SK-N-MC (cell line): ENCODE measurements at regions not wholly inside any gene's neighbourhood (a gene's known extent, or its start where the extent isn't known, plus 50 kb on each side); places are given as distances from the start of the nearest gene placed in this dataset.
A peak's percentile ranks its signal among the peaks of the same experiment; 100 is the strongest.
"Not testable (repeated sequence)": the region's sequence is repeated elsewhere in the genome, so short reads cannot be mapped to it uniquely, and the experiment has no call there.

Experiments used
- DNase-seq: peaks from one replicate; pipeline ENCODE4 v3.0.0-alpha.2; 2011; ENCODE audit warnings: low read depth, low spot score
- H3K27ac ChIP-seq: fragments of 200-600 bp; sonication (generic); 2 replicates; pipeline ENCODE4 v1.5.1; 2016; ENCODE audit warnings: mixed run types
- H3K36me3 ChIP-seq: fragments of 200-600 bp; sonication (generic); 2 replicates; pipeline ENCODE4 v1.6.1; 2017; ENCODE audit warnings: antibody characterized with exemption, low read length, mixed read lengths; ENCODE audit not compliant: insufficient read depth
- H3K4me3 ChIP-seq: fragments of 200-600 bp; sonication (generic); 2 replicates; pipeline ENCODE4 v1.5.1; 2016
- H3K9ac ChIP-seq: fragments of 200-600 bp; sonication (generic); 2 replicates; pipeline ENCODE4 v1.8.0; 2017; ENCODE audit warnings: mixed run types, mixed read lengths; ENCODE audit not compliant: insufficient read length
- H3K9me3 ChIP-seq: fragments of 200-600 bp; sonication (generic); 2 replicates; pipeline ENCODE4 v1.6.1; 2017; ENCODE audit warnings: low read depth, mild to moderate bottlenecking, antibody characterized with exemption, low read length, moderate library complexity, mixed read lengths
- EZH2 ChIP-seq: fragments of 200-600 bp; sonication (generic); IDR thresholded peaks from one replicate; pipeline ENCODE4 v1.6.1; 2017; ENCODE audit warnings: antibody characterized with exemption
- FOXP2 ChIP-seq: optimal IDR thresholded peaks from 2 replicates; pipeline ENCODE3; 2011; ENCODE audit warnings: mild to moderate bottlenecking, moderate library complexity; ENCODE audit not compliant: insufficient read depth; ENCODE audit errors: extremely low read length, control extremely low read depth
- POLR2AphosphoS5 ChIP-seq: IDR thresholded peaks from 2 replicates; pipeline ENCODE4 v1.6.1; 2012; ENCODE audit warnings: mild to moderate bottlenecking, low read depth, low read length, borderline replicate concordance

DNA sequence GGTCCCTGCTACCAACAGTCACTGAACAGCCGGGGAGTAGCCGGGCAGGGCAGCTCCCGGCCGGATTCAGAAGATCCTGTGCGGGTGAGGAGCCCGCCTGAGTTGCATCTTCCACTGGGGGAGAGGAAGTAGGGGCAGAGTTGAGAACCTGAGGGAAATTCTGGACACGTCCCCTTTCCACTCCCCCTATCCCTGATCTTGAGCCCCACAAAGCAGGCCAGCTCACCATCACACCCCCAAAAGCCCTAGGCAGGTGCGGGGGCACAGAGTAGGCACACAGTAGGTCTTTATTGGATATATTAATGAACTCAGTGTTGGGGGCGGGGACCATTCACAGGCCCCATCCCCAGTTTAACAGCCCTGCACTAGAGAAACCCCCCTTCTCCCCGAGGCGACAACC lies 81.9 kb upstream of the UXS1 start:
- no peaks in the 10 kb centered on the region for H3K36me3 ChIP-seq
- no peak for TF ChIP-seq POLR2AphosphoS5
- TF ChIP-seq EZH2, result no peak
- no peak for TF ChIP-seq FOXP2
- H3K27ac ChIP-seq, result no peak overlapping the region
- no peaks in the 10 kb centered on the region for H3K9me3 ChIP-seq
- no peak overlapping the region for H3K9ac ChIP-seq
- no peak overlapping the region for H3K4me3 ChIP-seq
- no peak for DNase-seq

DNA sequence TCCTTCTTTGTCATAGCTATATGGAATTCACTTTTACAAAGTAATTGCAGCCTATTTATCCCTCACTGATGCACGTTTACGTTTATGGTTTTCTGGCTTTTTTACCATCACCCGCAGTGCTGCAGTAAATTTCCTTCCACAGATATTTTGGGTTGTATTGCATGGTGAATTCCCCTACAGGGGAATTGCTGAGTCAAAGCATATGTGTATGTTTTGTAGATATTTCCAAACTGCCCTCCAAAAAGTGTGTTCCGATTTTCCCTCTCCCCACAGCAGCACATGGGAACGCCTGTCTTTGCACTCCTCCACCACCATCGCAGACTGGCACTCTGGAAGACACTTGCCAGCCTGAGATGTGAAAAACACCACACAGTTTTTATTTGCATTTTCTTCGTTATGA lies 80.6 kb upstream of the UXS1 start:
- no peaks in the 10 kb centered on the region for H3K36me3 ChIP-seq
- H3K27ac ChIP-seq, result peak overlapping the region; percentile 84
- H3K9me3 ChIP-seq, result no peaks in the 10 kb centered on the region
- no peak for TF ChIP-seq FOXP2
- no peak for TF ChIP-seq POLR2AphosphoS5
- TF ChIP-seq EZH2, result no peak
- peak overlapping the region; percentile 25; the same call in 1 of the 2 replicates for H3K4me3 ChIP-seq
- no peak for DNase-seq
- no peak overlapping the region for H3K9ac ChIP-seq

DNA sequence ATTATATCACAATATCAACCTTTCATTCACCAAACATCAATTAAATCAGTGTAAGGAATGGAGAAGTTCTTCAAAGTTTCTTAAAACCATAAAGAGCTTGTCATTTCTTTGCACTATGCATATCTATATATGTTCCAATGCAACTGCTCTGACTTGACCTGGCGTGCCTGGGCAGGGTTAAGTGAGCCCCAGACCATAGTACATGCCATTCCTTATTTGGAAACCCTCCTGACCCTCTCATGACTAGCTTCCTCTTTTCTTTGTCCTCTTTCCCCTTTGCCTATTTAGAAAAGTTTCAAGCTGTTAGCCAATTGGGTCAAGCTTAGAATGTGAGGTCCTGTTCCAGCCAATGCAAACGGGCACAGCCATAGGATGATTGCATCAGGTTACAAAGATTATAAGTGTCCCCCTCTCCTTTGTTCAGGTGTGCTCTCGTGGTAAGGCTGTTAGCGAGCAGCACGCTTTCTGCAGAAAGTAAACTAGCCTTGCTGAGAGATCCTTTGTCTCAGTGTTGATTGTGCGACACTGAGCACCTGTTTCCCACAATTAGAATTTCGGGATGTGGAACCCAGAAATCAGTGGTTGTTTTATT lies 78.2 kb upstream of the UXS1 start:
- H3K9me3 ChIP-seq, result no peaks in the 10 kb centered on the region
- DNase-seq, result no peak
- no peaks in the 10 kb centered on the region for H3K36me3 ChIP-seq
- TF ChIP-seq POLR2AphosphoS5 (no peak), FOXP2 (no peak)
- peak overlapping the region; percentile 75 for H3K27ac ChIP-seq
- H3K9ac ChIP-seq, result no peak overlapping the region
- H3K4me3 ChIP-seq, result peak overlapping the region; percentile 34; the same call in 1 of the 2 replicates

DNA sequence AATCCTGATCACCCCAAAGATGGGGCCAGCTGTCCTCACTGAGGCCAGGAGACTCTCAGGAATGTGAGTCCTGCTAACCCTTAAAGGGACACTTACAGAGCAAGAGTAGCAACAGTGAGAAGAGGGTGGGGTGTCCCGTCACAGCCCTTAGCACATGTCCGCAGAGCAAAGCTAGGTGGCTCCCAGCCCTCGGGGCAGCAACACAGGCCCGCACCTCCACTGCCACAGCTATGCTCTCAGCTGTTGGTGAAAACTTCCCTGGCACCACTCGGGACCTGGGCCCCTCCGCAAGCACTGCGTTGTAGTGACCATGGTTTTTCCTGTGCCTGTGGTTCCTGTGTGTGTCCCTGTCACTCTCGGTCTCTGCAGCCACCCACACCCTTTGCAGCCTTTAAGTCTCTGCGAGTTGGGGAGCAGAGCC lies 76.4 kb upstream of the UXS1 start:
- Histone ChIP-seq H3K9ac (no peak overlapping the region), H3K27ac (no peak overlapping the region), H3K4me3 (no peak overlapping the region), H3K9me3 (no peaks in the 10 kb centered on the region), H3K36me3 (no peaks in the 10 kb centered on the region)
- DNase-seq, result no peak
- TF ChIP-seq EZH2, result no peak
- no peak for TF ChIP-seq FOXP2

DNA sequence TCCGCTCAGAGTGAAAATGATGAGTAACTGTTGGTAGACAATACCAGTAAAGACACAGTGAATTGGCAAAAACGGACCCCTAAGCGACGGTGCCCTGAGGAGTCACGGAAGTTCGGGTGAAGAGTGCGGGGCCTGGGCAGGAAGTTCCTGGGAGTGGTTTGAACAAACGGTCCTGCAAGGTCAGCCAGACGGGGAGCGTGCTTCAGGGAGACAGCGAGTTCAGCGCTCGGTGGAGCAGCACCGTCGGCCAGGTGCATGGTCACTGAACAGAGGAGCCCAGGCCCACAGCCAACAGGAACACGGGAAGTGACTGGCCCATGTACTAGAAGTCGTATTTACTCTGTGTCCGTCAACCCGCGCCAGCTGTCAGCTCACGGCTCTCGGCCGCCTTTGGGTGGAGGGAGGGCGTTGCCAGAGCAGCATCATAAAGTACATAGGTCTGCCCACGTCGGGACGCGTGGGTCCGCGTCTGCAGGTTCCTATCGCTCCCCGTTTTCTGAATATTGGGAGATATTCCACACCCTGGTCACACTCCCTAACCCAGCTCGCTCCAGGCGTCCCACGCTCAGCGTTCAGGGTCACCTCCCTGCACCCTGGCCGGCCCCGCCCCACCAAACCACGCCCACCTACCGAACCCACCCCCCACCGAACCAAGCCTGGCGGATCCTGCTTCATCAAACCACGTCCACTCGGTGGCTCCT lies 75.6 kb upstream of the UXS1 start:
- DNase-seq, result no peak
- Histone ChIP-seq H3K4me3 (no peak overlapping the region), H3K27ac (no peak overlapping the region), H3K36me3 (no peaks in the 10 kb centered on the region), H3K9me3 (no peaks in the 10 kb centered on the region), H3K9ac (no peak overlapping the region)
- TF ChIP-seq POLR2AphosphoS5 (no peak), FOXP2 (no peak), EZH2 (no peak)

DNA sequence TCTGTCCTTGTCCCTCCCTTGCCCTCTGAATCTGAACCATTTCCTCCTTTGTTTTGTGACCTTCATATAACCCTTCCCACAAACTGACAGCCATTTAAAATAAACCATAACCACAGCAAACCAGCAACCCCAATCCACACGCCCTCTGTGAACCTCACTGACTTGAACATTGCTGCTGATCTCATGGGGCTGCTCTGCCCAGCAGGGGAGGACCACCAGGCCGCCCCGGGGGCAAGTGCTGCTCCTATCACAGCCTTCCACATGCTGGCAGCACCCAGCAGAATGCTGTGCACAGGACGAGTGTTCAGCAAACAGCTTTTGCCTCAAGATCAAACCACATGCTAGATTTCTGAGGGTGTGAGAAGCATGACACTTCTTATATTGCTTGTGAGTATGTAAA lies 73.9 kb upstream of the UXS1 start:
- Histone ChIP-seq H3K4me3 (no peak overlapping the region), H3K36me3 (no peaks in the 10 kb centered on the region), H3K9ac (no peak overlapping the region), H3K9me3 (no peaks in the 10 kb centered on the region), H3K27ac (no peak overlapping the region)
- TF ChIP-seq FOXP2 (no peak), POLR2AphosphoS5 (no peak)
- no peak for DNase-seq

DNA sequence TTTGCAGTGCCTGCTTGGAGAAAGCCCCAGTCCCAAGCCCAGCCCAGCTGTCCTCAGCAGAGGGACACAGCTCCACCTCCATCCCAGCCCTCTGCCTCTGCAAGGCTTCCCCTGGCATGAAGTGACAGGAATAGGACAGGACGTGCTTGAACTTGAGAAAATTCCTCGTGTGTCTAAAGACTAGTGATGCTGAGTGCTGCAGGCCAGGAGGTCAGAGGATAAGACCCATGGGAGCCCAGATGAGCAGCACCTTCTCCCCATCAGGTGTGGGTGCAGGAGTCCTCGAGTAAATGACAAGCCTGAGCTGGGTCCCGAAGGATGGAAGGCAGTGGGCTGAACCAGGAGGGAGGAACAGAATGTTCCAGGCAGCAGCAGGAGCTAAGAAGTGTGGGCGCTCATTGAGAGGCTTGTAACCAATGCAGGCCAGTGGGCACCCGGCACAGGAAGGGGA lies 67.8 kb upstream of the UXS1 start:
- no peaks in the 10 kb centered on the region for H3K9me3 ChIP-seq
- DNase-seq, result no peak
- H3K9ac ChIP-seq, result no peak overlapping the region
- TF ChIP-seq FOXP2 (no peak), POLR2AphosphoS5 (no peak), EZH2 (no peak)
- H3K4me3 ChIP-seq, result no peak overlapping the region
- H3K27ac ChIP-seq, result no peak overlapping the region
- no peaks in the 10 kb centered on the region for H3K36me3 ChIP-seq

DNA sequence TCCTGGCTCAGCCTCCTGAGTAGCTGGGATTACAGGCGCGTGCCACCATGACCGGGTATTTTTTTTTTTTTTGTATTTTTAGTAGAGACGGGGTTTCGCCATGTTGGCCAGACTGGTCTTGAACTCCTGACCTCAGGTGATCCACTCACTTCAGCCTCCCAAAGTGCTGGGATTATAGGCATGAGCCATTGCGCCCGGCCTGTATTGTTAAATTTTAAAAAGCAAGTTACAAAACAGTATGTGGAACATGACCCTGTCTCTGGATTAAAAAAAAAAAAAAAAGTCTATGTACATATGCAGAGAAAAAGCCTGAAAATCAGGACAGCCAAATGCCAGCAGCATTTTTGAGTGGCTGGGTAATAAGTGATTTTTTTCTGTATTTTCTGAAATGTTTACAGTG lies 64.8 kb upstream of the UXS1 start:
- not testable (repeated sequence) for H3K4me3 ChIP-seq, H3K9me3 ChIP-seq, H3K36me3 ChIP-seq, H3K9ac ChIP-seq, H3K27ac ChIP-seq, DNase-seq

DNA sequence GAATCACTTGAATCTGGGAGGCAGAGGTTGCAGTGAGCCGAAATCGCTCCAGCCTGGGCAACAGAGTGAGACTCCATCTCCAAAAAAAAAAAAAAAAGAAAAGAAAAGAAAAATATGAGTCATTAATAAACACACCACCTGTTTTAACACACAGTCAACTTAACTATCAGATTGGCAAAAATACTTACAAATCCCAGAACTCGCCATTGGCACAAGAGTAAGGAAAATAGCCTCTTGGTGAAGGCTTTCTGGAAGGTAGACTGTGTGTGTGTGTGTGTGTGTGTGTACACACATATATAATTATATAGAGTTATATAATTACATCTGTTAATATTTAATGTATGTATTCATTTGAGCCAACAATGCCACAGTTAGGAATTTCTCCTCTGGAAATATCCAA lies 63.7 kb upstream of the UXS1 start:
- Histone ChIP-seq H3K9me3 (no peaks in the 10 kb centered on the region), H3K4me3 (no peak overlapping the region), H3K27ac (no peak overlapping the region), H3K9ac (no peak overlapping the region), H3K36me3 (no peaks in the 10 kb centered on the region)
- TF ChIP-seq EZH2 (no peak), FOXP2 (no peak), POLR2AphosphoS5 (no peak)
- no peak for DNase-seq

DNA sequence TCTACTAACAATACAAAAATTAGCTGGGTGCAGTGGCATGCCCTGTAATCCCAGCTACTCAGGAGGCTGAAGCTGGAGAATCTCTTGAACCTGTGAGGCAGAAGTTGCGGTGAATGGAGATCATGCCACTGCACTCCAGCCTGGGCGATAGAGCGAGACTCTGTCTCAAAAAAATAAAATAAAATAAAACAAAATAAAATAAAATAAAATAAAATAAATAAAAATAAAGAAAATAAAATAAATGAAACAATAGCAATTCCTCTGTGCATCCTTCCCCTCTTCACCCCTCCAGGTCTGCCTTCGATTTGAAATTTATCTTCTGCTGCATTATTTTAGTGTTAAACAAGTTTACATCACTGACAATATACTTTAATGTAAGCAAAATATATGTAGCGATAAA lies 63.0 kb upstream of the UXS1 start:
- Histone ChIP-seq H3K36me3 (no peaks in the 10 kb centered on the region), H3K4me3 (no peak overlapping the region), H3K9ac (no peak overlapping the region), H3K27ac (no peak overlapping the region), H3K9me3 (no peaks in the 10 kb centered on the region)
- no peak for TF ChIP-seq POLR2AphosphoS5
- TF ChIP-seq EZH2, result no peak
- no peak for TF ChIP-seq FOXP2
- no peak for DNase-seq

DNA sequence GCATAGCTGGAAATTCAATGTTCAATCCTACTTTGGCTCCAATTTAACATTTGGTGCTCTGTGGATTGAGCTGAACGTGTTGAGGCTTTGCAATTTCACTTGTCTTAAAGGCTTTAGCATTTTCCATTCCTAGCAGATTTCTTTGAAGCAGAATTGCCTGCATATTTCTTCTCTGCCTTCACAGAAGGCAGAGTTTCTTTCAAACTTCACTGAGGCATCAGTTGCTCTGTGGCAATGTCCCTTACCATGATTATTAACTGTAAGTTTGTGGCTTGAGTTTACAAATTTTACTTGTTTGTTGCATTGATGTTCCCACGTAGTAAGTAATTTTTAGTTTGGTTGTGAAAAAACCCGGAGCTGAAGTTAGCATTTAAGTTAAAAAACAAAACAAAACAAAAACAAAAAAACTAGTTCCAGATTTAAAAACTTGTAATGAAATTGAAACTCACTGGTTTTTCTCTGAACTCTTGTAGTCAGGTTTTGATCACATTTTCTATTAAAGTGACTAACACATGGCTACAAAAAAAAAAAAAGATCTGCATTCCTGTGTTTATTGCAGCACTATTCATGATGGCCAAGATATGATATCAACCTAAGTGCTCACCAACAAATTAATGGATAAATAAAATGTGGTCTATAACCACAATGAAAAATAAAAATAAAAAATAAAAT lies 55.2 kb upstream of the UXS1 start:
- H3K9ac ChIP-seq, H3K9me3 ChIP-seq, H3K36me3 ChIP-seq, DNase-seq, H3K4me3 ChIP-seq: not testable (repeated sequence)
- H3K27ac ChIP-seq, result peak overlapping the region; percentile 76

DNA sequence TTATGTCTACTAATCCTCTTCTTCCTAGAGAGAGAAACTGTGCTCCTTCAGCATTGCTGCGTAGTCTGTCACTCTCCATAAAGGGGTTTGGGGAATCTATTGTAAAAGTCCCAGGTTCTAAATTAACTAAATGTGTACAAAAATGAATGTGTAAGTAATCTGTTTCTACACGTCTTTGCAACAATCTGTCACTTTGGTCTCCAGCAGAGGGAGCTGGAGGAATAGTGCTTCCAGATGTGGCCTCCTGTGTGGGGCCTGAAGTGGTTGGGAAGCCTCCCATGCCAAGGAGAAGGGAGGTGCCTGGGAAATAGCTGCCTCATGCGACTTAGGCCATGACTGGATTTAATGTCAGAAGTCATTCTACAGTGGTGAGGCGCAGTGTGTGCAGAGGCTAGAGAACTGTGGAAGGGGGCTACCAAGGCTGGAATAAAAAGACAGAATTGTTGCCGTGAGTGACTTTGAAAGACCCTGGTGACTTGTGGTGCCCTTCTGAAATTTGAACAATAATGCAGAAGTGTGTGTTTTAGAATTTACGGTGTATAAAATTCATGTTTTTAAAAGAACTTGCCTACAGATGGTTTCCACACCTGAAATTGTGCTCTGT lies 54.5 kb upstream of the UXS1 start:
- H3K9me3 ChIP-seq, DNase-seq, H3K4me3 ChIP-seq, H3K36me3 ChIP-seq, H3K9ac ChIP-seq: not testable (repeated sequence)
- H3K27ac ChIP-seq, result peak overlapping the region; percentile 76
